ENCODE measurements at regions not wholly inside any gene's neighbourhood (a gene's known extent, or its start where the extent isn't known, plus 50 kb on each side); places are given as distances from the start of the nearest gene placed in this dataset.
"Not testable (repeated sequence)": the region's sequence is repeated elsewhere in the genome, so short reads cannot be mapped to it uniquely, and the experiment has no call there.

DNA sequence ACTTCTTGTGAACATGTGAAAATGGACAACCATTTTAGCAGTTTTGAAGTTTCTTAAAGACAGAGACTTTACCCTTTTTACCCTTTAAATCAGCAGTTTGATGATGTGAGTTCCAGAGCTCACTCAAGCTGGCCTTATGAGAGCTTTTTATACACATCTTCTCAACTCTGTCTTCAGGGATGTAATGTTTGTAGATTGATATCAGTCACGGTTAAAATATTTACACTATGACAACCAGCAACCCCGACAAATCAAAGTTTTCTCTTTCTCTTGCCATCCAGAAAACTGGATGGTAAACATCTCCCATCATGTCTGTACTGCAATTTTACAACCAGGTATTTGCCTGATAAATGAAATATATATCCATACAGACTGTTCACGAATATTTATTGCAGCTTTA is 233.4 kb upstream of the ST8SIA4 start:
- CTCF ChIA-PET = no interaction called here
- Mint-ChIP-seq H3K27me3 (no peaks in the 10 kb centered on the region), H3K36me3 (no peaks in the 10 kb centered on the region), H3K4me3 (no peak overlapping the region), H3K4me1 (no peaks in the 10 kb centered on the region), H3K9me3 (ENCODE audit: low read depth) (no peaks in the 10 kb centered on the region), H3K27ac (no peak overlapping the region)
- ATAC-seq (no peak), DNase-seq (no peak)

DNA sequence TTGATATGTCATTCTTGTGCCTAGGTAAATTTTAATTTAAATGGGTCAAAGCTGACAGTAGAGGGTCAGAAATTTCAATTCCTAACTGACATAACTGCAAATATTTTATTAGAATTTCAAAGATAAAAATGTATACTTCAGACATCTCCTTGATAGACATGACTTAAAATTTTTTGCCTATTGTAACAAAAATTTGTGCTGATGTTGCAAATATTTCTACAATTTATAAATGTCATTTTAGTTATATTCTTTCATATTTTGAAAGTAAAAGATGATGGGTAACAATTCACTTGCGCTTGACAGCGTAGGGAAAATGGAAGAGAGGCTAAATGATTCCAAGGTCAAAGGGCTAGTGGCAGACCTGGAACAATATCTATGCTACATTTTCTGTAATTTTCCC is 220.3 kb upstream of the ST8SIA4 start:
- no peak overlapping the region for H3K27ac Mint-ChIP-seq
- no peak for DNase-seq
- CTCF ChIA-PET = no interaction called here
- H3K36me3 Mint-ChIP-seq = no peaks in the 10 kb centered on the region
- H3K9me3 Mint-ChIP-seq (ENCODE audit: low read depth) = no peaks in the 10 kb centered on the region
- no peaks in the 10 kb centered on the region for H3K27me3 Mint-ChIP-seq
- H3K4me1 Mint-ChIP-seq = no peaks in the 10 kb centered on the region
- no peak for ATAC-seq
- H3K4me3 Mint-ChIP-seq = no peak overlapping the region

DNA sequence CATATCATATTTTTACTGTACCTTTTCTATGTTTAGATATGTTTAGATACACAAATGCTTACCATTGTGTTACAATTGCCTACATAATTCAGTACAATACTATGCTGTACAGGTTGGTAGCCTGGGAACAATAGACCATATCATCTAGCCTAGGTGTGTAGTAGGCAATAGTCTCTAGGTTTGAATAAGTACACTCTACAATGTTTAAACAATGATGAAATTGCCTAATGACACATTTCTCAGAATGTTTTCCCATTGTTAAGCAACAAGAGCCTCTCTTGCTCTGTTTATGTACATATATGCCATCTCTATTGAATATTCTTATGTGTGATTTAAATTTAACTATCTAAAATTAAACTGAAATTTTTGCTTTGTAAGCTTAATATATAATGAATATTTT is 209.6 kb upstream of the ST8SIA4 start:
- DNase-seq = no peak
- CTCF ChIA-PET = no interaction called here
- H3K9me3 Mint-ChIP-seq (ENCODE audit: low read depth) = no peaks in the 10 kb centered on the region
- no peak for ATAC-seq
- H3K36me3 Mint-ChIP-seq = no peaks in the 10 kb centered on the region
- no peak overlapping the region for H3K27ac Mint-ChIP-seq
- H3K4me3 Mint-ChIP-seq = no peak overlapping the region
- no peaks in the 10 kb centered on the region for H3K27me3 Mint-ChIP-seq
- H3K4me1 Mint-ChIP-seq = no peaks in the 10 kb centered on the region

DNA sequence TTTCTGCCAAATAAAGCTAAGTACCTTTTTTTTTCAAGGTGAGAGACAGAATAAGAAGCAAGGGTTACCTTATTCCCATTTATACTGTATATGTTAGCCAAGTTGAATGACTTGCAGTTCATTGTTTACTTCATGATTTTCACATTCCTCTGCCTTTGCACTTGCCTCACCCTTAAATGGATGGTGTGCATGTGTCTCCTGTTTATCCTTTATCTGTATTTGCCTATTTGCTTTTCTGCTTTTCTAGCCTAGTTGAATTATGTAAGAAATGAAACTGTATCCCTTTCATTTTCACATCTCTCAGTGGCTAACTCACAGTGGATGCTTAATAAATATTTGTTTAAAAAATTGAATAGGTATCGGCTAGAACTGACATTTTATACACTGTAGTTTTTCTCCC is 200.8 kb upstream of the ST8SIA4 start:
- Mint-ChIP-seq H3K27ac (no peak overlapping the region), H3K9me3 (ENCODE audit: low read depth) (no peaks in the 10 kb centered on the region), H3K36me3 (no peaks in the 10 kb centered on the region), H3K4me3 (no peak overlapping the region), H3K4me1 (no peaks in the 10 kb centered on the region), H3K27me3 (peaks cover 4% of the 10 kb centered on the region)
- DNase-seq (no peak), ATAC-seq (no peak)
- CTCF ChIA-PET = no interaction called here

DNA sequence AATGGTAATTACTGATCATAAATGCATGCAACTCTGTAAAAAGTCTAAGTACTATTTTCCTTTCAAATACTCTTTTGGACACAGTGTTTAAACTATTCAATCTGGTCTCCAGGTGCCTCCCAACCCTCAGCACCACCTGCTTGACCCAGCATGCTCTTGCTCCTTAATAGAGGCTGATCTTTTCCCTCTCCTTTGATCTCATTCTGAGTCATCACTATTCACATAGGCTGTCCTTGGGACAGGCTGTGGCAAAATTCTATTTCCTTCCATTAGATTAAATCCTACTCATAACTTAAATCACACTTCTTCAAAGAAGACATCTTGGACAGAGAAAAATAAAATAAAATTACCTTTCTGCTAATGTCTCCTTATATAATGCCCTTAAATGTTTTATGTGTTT is 199.4 kb upstream of the ST8SIA4 start:
- no peaks in the 10 kb centered on the region for H3K4me1 Mint-ChIP-seq
- ATAC-seq (no peak), DNase-seq (no peak)
- H3K4me3 Mint-ChIP-seq = no peak overlapping the region
- CTCF ChIA-PET = no interaction called here
- no peaks in the 10 kb centered on the region for H3K9me3 Mint-ChIP-seq (ENCODE audit: low read depth)
- H3K27me3 Mint-ChIP-seq = peaks cover 4% of the 10 kb centered on the region
- H3K27ac Mint-ChIP-seq = no peak overlapping the region
- no peaks in the 10 kb centered on the region for H3K36me3 Mint-ChIP-seq

DNA sequence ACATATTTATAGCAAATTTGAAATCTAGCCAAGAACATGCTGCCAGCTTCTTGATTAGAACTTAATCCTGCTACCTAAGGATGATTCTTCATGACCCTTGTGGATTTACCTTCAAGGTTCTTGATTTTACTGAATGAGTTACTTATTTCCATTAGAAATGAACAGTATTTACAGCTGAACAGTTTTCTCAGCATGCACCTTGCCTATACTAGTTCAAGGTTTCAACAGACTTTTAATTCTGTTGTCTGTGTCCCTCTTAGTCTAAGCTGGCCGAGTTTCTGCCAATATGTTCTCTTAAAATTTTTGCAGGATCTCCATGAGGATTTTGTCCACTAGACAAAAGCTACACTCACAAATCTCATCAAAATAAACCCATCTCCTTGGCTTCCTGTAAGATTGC is 188.8 kb upstream of the ST8SIA4 start:
- no peak for ATAC-seq
- CTCF ChIA-PET = no interaction called here
- H3K4me3 Mint-ChIP-seq = no peak overlapping the region
- H3K36me3 Mint-ChIP-seq = no peaks in the 10 kb centered on the region
- H3K4me1 Mint-ChIP-seq = no peaks in the 10 kb centered on the region
- H3K27ac Mint-ChIP-seq = no peak overlapping the region
- H3K9me3 Mint-ChIP-seq (ENCODE audit: low read depth) = no peaks in the 10 kb centered on the region
- no peak for DNase-seq
- no peaks in the 10 kb centered on the region for H3K27me3 Mint-ChIP-seq

DNA sequence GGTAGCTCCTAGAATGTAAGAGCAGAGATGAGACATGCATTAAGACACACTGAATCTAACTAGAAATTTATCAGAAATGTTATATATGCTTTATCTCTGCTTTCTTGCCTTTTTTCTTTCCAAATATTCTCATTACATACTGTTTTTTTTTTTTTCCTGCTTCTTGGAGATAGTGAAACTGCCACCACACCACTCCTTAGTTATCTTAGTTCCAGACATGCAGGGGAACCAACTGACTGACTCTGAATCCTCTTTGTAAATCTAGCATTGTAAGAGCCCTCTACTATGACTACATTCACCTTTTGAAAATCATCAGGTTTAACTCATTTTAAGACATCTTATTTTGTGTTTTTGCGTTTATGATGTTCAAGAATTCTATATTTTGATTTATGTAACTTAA is 181.3 kb upstream of the ST8SIA4 start:
- H3K27ac Mint-ChIP-seq = no peak overlapping the region
- H3K36me3 Mint-ChIP-seq = no peaks in the 10 kb centered on the region
- ATAC-seq (no peak), DNase-seq (no peak)
- no peak overlapping the region for H3K4me3 Mint-ChIP-seq
- H3K27me3 Mint-ChIP-seq = no peaks in the 10 kb centered on the region
- H3K9me3 Mint-ChIP-seq (ENCODE audit: low read depth) = no peaks in the 10 kb centered on the region
- no peaks in the 10 kb centered on the region for H3K4me1 Mint-ChIP-seq
- CTCF ChIA-PET = no interaction called here

DNA sequence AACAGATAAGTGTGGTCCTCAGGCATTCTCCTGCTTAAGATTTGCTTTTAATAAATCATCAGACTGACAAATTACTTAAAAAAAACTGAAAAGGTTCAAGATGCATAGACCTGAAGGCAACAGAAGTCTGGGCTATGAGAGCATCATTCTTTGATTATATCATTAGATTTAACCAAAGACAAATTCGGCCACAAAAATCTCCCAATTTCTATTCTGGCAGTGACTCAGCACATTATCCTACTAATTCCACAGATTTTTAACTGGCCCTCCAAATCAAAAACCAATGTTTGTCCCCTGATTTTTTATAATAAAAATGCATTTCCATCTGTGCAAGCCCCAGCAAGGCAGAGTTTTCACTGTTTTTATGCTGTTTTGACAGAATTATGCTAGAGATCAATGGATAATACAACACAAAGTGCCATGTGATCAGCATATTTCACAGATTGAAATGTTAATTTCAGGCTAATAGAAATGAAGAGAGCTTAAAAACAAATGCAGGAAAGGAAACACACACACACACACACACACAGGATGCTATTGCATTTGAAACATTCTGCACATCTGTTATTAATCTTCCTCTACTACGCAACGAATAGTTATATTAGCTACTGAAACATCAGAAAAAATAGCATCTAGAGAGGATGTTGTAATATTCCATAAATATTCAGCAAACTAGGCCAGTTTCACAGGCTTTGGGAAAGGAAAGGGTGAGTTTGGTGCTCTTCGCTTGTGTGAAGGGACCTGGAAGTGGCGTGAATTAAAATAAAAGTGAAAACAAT is 177.6 kb upstream of the ST8SIA4 start:
- Mint-ChIP-seq H3K4me1 (no peaks in the 10 kb centered on the region), H3K27me3 (no peaks in the 10 kb centered on the region), H3K4me3 (no peak overlapping the region), H3K36me3 (no peaks in the 10 kb centered on the region), H3K27ac (no peak overlapping the region), H3K9me3 (ENCODE audit: low read depth) (no peaks in the 10 kb centered on the region)
- CTCF ChIA-PET = no interaction called here
- DNase-seq (no peak), ATAC-seq (no peak)

DNA sequence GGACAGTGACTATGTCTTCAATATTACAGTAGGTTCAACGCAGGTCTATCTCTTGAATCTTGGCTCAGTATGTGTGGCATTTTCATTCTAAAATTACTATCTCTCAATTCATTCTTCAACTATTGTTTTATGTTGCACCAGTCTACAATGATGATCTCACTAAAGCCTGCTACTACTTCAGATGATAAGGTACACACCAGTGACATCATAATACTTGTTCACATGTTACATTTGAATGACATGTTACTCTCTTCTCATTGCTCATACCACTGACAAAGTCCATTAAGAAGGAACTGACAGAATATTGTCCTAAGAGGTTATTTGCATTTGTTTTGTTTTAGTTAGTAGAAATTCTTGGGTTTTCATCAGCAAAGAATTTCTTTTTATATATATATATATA is 165.2 kb upstream of the ST8SIA4 start:
- no peak overlapping the region for H3K27ac Mint-ChIP-seq
- CTCF ChIA-PET = no interaction called here
- peaks cover 3% of the 10 kb centered on the region for H3K27me3 Mint-ChIP-seq
- H3K4me3 Mint-ChIP-seq = no peak overlapping the region
- no peak for ATAC-seq
- DNase-seq = no peak
- no peaks in the 10 kb centered on the region for H3K4me1 Mint-ChIP-seq
- no peaks in the 10 kb centered on the region for H3K36me3 Mint-ChIP-seq
- no peaks in the 10 kb centered on the region for H3K9me3 Mint-ChIP-seq (ENCODE audit: low read depth)

DNA sequence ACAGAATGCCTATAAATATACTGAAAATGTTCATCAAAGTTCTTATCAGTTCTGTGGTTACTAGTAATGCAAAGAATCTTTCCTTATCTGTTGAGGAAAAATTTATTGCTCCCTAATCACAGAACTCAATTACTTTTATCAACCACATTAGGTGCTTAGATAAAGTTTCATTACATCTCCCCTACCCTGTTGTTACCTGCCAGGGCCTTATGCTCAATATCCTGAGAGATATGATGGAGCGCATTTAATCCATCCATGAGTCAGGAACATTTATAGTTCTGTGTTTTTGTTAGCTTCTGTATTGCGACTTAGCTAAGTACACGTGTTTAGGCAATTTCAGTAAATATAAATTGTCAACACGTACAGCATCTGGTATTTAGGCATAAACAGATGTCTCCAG is 164.3 kb upstream of the ST8SIA4 start:
- H3K27ac Mint-ChIP-seq = no peak overlapping the region
- no peak overlapping the region for H3K4me3 Mint-ChIP-seq
- H3K27me3 Mint-ChIP-seq = peaks cover 3% of the 10 kb centered on the region
- no peaks in the 10 kb centered on the region for H3K36me3 Mint-ChIP-seq
- ATAC-seq (no peak), DNase-seq (no peak)
- no peaks in the 10 kb centered on the region for H3K4me1 Mint-ChIP-seq
- no peaks in the 10 kb centered on the region for H3K9me3 Mint-ChIP-seq (ENCODE audit: low read depth)
- CTCF ChIA-PET = no interaction called here

DNA sequence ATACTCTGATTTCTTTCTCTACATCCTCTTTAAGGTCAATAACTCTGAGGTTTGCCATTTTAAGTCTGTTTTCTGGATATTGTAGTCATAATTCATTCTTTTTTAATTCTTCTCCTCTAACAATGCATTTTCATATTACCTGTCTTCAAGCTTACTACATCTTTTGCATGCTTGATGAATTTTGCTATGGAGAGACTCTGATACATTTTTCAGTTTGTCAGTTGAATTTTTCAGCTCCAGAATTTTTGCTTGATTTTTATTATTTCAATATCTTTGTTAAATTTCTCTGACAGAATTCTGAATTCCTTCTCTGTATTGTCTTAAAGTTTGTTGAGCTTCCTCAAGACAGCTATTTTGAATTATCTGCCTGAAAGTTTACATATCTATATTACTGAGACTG is 159.8 kb upstream of the ST8SIA4 start:
- CTCF ChIA-PET = no interaction called here
- H3K9me3 Mint-ChIP-seq (ENCODE audit: low read depth) = no peaks in the 10 kb centered on the region
- DNase-seq = no peak
- H3K4me1 Mint-ChIP-seq = no peaks in the 10 kb centered on the region
- H3K27ac Mint-ChIP-seq = no peak overlapping the region
- H3K36me3 Mint-ChIP-seq = no peaks in the 10 kb centered on the region
- no peaks in the 10 kb centered on the region for H3K27me3 Mint-ChIP-seq
- H3K4me3 Mint-ChIP-seq = no peak overlapping the region
- no peak for ATAC-seq

DNA sequence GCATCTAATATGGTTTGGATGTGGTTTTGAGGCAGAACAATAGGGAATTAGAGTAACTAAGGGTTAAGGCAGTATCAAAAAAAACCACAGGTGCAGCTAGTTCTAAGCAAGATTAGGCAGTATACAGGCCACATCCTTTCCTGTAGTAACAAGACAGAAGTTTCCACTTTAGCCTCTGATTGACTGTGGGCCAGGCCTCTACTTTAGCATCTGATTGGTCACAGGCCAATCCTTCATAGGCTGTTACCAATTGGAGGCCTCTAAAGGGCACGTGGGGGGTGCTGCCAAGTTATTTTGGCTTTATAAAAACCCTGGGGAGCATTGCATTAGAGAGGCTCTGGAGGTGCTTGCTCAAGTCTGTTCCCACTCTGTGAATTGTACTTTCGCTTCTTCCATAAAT is 144.1 kb upstream of the ST8SIA4 start:
- Mint-ChIP-seq H3K9me3 (ENCODE audit: low read depth) (no peaks in the 10 kb centered on the region), H3K27me3 (no peaks in the 10 kb centered on the region), H3K4me3 (no peak overlapping the region), H3K27ac (no peak overlapping the region), H3K4me1 (peaks cover 4% of the 10 kb centered on the region), H3K36me3 (no peaks in the 10 kb centered on the region)
- ATAC-seq (peak; percentile 58), DNase-seq (peak; percentile 41)
- CTCF ChIA-PET = no interaction called here

DNA sequence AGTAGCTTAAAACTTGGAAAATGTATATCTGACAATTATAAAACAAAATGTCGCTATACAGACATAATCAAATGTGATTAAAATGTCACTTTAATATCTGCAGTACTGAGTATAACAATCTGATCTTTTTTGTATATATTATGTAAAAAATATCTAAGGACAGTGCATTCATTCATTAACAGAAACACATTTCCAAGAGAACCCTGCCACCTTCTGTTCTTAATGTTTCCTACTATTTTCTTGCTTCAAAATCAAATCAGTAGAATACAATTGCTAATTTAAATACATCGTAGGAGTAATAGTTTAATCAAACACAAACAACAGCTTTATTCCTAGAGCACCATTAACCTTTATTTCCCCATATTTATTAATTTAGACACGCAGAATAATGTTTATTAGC is 142.6 kb upstream of the ST8SIA4 start:
- Mint-ChIP-seq H3K36me3 (no peaks in the 10 kb centered on the region), H3K4me1 (peaks cover 4% of the 10 kb centered on the region), H3K27me3 (no peaks in the 10 kb centered on the region), H3K4me3 (no peak overlapping the region), H3K9me3 (ENCODE audit: low read depth) (no peaks in the 10 kb centered on the region), H3K27ac (no peak overlapping the region)
- CTCF ChIA-PET = no interaction called here
- ATAC-seq (no peak), DNase-seq (no peak)

DNA sequence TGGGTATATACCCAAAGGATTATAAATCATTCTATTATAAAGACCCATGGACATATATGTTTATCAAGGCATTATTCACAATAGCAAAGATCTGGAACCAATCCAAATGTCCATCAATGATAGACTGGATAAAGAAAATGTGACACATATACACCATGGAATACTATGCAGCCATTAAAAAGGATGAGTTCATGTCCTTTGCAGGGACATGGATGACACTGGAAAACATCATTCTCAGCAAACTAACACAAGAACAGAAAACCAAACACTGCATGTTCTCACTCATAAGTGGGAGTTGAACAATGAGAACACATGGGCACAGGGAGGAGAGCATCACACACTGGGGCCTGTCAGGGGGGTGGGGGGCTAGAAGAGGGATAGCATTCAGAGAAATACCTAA is 136.9 kb upstream of the ST8SIA4 start:
- H3K4me1 Mint-ChIP-seq; H3K27ac Mint-ChIP-seq; DNase-seq; H3K4me3 Mint-ChIP-seq; H3K27me3 Mint-ChIP-seq; CTCF ChIA-PET; H3K36me3 Mint-ChIP-seq; ATAC-seq; H3K9me3 Mint-ChIP-seq (ENCODE audit: low read depth): not testable (repeated sequence)

DNA sequence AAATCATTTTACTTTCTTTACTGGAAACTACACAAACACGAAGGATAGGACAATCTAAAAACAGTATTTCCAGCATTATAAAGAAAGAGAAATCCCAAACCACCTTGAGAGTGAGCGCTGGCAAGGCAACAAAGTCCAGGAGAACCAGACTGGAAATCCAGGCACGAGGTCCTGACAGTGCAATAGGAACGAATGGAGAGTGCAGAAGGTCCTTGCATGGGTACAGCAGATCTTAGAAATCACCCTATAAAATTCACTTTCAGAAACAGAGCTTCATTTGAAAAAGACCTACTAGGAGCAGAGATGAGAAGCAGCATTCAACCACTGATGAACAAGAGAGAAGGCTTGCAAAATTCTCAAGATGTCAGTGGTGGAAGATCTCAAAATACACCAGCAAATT is 133.7 kb upstream of the ST8SIA4 start:
- peaks cover 2% of the 10 kb centered on the region for H3K9me3 Mint-ChIP-seq (ENCODE audit: low read depth)
- peaks cover 4% of the 10 kb centered on the region for H3K27me3 Mint-ChIP-seq
- no peak overlapping the region for H3K4me3 Mint-ChIP-seq
- H3K36me3 Mint-ChIP-seq = no peaks in the 10 kb centered on the region
- ATAC-seq = no peak
- no peak for DNase-seq
- H3K4me1 Mint-ChIP-seq = no peaks in the 10 kb centered on the region
- H3K27ac Mint-ChIP-seq = no peak overlapping the region
- CTCF ChIA-PET = no interaction called here
